Activated CD8-positive, alpha-beta T cell treated with anti-CD3 and anti-CD28 coated beads, Interleukin-2, amount 10 ng/mL, durations not matched to agents 7 days and 5 days (primary cell): ENCODE measurements at regions not wholly inside any gene's neighbourhood (a gene's known extent, or its start where the extent isn't known, plus 50 kb on each side); places are given as distances from the start of the nearest gene placed in this dataset.

Source experiments
- ATAC-seq: fragments of 150-1000 bp; cut with Tn5 transposase; one replicate; pipeline ENCODE4 v1.10.0; 2021; ENCODE audit warnings: moderate library complexity
- CTCF ChIA-PET: fragments of 350-600 bp; sonication (Branson Sonifier 250); formaldehyde crosslinking; loops from one replicate; lab custom pipeline; 2021; ENCODE audit warnings: antibody characterized with exemption; lab: Charles Lee
- POLR2A ChIA-PET: fragments of 350-600 bp; sonication (Branson Sonifier 250); formaldehyde crosslinking; loops from one replicate; lab custom pipeline; 2021; ENCODE audit warnings: antibody characterized with exemption; lab: Charles Lee
- DNase-seq: peaks from one replicate; pipeline ENCODE4 v3.0.0-alpha.2; 2020
- H3K27ac Mint-ChIP-seq: one replicate; pipeline ENCODE4 v1.8.0; 2021; ENCODE audit warnings: mild to moderate bottlenecking, mixed read lengths
- H3K27me3 Mint-ChIP-seq: one replicate; pipeline ENCODE4 v1.8.0; 2021; ENCODE audit warnings: low read depth, mixed read lengths
- H3K36me3 Mint-ChIP-seq: one replicate; pipeline ENCODE4 v1.8.0; 2021; ENCODE audit warnings: low read depth, mixed read lengths
- H3K4me1 Mint-ChIP-seq: one replicate; pipeline ENCODE4 v1.8.0; 2021; ENCODE audit warnings: low read depth, mixed read lengths
- H3K4me3 Mint-ChIP-seq: one replicate; pipeline ENCODE4 v1.8.0; 2021; ENCODE audit warnings: mild to moderate bottlenecking, mixed read lengths
- H3K9me3 Mint-ChIP-seq: one replicate; pipeline ENCODE4 v1.8.0; 2022; ENCODE audit warnings: mixed read lengths; ENCODE audit not compliant: insufficient read depth

DNA sequence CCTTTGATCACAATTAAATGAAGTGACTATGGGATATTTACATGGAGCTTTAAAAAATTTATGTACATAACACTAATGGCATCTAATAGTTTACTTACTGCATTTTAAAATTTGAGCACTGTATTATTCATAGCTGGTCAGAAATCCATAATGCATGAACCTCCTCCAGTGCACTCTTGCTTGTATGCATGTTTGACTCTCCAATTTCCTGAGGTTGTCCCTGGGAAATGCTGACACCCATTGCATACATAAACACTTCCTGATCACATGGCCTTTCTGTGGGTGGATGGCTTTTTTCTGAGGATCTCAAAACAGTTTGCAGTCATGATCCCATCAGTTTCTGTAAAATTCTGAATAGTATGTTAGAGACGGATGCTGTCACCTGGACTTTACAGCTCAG, 577.8 kb downstream of the REEP3 start:
- POLR2A ChIA-PET, result no interaction called here

GRCh38 chr10:64101606-64102263, 580.5 kb downstream of the REEP3 start:
- H3K9me3 Mint-ChIP-seq, result no peaks in the 10 kb centered on the region
- ChIA-PET CTCF (interaction anchor here (0.8 kb wide), 1 partner anchor 235 kb away, joined by 3 read pairs; no protein-coding TSS in a partner anchor), POLR2A (no interaction called here)
- no peaks in the 10 kb centered on the region for H3K27me3 Mint-ChIP-seq
- no peaks in the 10 kb centered on the region for H3K4me1 Mint-ChIP-seq
- no peak for ATAC-seq
- H3K4me3 Mint-ChIP-seq, result no peak overlapping the region
- H3K36me3 Mint-ChIP-seq, result no peaks in the 10 kb centered on the region
- no peak overlapping the region for H3K27ac Mint-ChIP-seq
- DNase-seq, result no peak

More for the DNA sequence above, 577.8 kb downstream of the REEP3 start:
- H3K4me1 Mint-ChIP-seq, result no peaks in the 10 kb centered on the region
- H3K36me3 Mint-ChIP-seq, result no peaks in the 10 kb centered on the region
- ATAC-seq (no peak), DNase-seq (no peak)
- H3K4me3 Mint-ChIP-seq, result no peak overlapping the region
- no peak overlapping the region for H3K27ac Mint-ChIP-seq
- H3K27me3 Mint-ChIP-seq, result no peaks in the 10 kb centered on the region
- CTCF ChIA-PET, result no interaction called here
- H3K9me3 Mint-ChIP-seq, result no peaks in the 10 kb centered on the region

DNA sequence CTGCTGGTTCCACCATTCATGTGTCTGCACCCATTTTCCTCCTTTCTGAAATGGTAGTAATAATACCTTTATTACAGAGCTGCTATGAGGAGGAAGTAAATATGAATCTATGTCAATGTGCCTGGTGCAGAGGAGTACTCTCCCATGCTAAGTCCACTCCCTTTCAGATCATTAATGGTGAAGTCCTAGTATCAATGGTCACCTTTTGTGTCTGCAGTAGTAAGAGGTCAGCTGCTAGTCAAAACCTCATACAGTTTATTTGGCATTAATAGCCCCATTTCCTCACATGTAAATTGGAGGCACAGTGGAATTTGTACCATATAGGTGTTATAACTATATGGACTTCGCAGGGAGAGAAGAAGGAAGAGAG, 581.0 kb downstream of the REEP3 start:
- Mint-ChIP-seq H3K4me1 (no peaks in the 10 kb centered on the region), H3K36me3 (no peaks in the 10 kb centered on the region), H3K4me3 (no peak overlapping the region), H3K9me3 (no peaks in the 10 kb centered on the region), H3K27ac (no peak overlapping the region), H3K27me3 (no peaks in the 10 kb centered on the region)
- no peak for DNase-seq
- no peak for ATAC-seq
- ChIA-PET CTCF (interaction anchor here (2.1 kb wide), 1 partner anchor 61 kb away, joined by 6 read pairs; no protein-coding TSS in a partner anchor), POLR2A (no interaction called here)

- ChIA-PET CTCF (interaction anchor here (2.1 kb wide), 1 partner anchor 61 kb away, joined by 6 read pairs; no protein-coding TSS in a partner anchor), POLR2A (no interaction called here)
Measured at GRCh38 chr10:64102916-64103315, 581.7 kb downstream of the REEP3 start.

DNA sequence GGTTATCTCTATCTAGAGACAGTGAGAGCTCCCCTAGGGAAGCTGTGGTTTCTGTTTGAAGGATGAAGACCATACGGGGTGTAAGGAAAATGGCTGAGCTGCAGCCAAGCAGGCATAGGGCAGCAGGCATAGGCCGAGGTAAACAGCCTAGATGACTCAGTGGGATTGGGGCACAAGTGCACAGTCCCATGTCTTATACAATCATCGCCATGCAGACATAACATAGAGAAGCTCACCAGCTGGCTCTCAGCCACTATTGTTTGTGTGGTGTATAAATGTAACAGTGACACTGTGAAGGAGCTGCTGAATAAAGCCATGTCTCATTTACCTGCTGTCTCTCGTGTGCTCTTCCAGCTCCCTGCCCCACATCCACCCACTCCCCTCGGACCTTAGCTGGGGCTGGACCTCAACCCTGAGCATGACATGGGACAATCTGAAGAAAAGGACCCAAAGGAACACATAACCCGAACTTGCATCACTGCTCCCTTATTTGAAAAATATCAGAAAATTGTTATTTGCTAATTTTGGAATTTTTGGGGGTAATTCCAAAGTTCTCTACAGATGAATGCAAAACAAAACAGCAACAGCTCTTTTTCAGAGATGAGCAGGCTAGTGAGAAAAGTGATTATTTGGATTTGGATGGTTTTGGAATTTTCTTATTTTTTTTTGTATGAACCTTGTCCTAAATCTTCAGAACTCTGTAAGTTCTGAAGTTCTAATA, 582.7 kb downstream of the REEP3 start:
- POLR2A ChIA-PET, result no interaction called here
- DNase-seq (no peak), ATAC-seq (no peak)
- H3K4me1 Mint-ChIP-seq, result no peaks in the 10 kb centered on the region
- H3K27me3 Mint-ChIP-seq, result no peaks in the 10 kb centered on the region
- no peak overlapping the region for H3K4me3 Mint-ChIP-seq
- no peak overlapping the region for H3K27ac Mint-ChIP-seq
- no peaks in the 10 kb centered on the region for H3K36me3 Mint-ChIP-seq
- no peaks in the 10 kb centered on the region for H3K9me3 Mint-ChIP-seq
- CTCF ChIA-PET, result interaction anchor here (2.1 kb wide), 1 partner anchor 62 kb away, joined by 6 read pairs; no protein-coding TSS in a partner anchor

More at GRCh38 chr10:64102916-64103315, 581.7 kb downstream of the REEP3 start:
- ATAC-seq, result no peak
- no peaks in the 10 kb centered on the region for H3K9me3 Mint-ChIP-seq
- no peaks in the 10 kb centered on the region for H3K4me1 Mint-ChIP-seq
- no peak overlapping the region for H3K27ac Mint-ChIP-seq
- no peak overlapping the region for H3K4me3 Mint-ChIP-seq
- DNase-seq, result no peak
- H3K36me3 Mint-ChIP-seq, result no peaks in the 10 kb centered on the region
- no peaks in the 10 kb centered on the region for H3K27me3 Mint-ChIP-seq

DNA sequence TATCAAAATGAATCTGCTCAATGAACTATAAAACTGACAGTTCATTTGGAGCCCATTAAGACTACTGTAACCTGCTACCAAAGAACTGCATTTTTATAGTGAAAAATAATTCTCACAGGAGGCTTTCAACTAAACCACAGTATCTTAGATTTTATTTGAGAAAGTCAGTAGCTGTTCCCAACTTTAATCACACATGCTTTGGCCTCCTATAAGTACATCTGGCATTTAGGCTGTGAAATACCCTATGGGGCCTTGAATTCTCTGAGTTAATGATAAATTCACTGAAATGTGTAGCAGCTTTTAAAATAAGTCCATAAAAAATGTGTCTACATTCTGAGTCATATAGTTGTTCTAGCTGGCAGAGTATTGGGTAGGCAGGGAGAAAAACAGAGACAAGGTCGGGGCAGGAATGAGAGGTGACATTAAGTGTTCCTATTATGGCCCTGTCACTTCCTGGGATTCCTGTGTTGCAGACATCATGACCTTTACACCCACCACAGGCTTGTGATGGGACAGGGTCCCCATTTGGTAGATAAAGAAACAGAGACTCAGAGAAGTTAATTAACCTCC, 588.8 kb downstream of the REEP3 start:
- Mint-ChIP-seq H3K4me1 (no peaks in the 10 kb centered on the region), H3K36me3 (no peaks in the 10 kb centered on the region), H3K27ac (no peak overlapping the region), H3K27me3 (no peaks in the 10 kb centered on the region), H3K4me3 (no peak overlapping the region), H3K9me3 (no peaks in the 10 kb centered on the region)
- no peak for ATAC-seq
- POLR2A ChIA-PET, result interaction anchor here (0.6 kb wide), 1 partner anchor 29 kb away, joined by 4 read pairs; no protein-coding TSS in a partner anchor
- CTCF ChIA-PET, result no interaction called here
- no peak for DNase-seq

DNA sequence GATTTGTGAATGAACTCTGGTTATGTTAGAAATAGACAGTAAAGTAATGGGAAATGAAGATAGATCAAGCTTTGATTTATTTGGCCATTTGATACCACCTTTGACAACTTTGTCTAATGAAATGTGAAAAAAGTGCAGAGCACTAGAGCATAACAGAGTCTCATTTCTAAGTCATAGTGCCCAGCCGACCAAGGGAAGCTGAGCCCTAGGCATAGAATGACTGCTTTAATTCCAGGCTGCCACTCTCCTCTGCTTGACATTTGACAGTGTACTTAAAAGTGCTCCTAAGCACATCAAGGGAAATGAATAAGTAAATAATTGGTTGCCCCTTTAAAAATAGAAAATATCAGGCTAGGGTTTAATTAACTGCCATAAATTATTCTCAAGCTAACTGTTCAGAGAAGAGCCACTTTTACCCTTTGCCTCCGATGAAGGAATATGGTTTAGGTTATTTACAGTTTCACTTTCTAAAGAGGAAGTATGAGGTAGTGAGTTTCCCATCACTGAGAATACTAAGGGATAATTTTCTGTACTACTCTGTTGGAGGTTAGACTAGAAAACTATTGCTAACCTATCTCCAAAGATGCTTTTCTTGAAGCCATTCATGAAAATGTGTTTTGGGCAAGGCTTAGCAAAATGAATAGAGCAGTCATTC, 591.6 kb downstream of the REEP3 start:
- CTCF ChIA-PET, result no interaction called here
- H3K9me3 Mint-ChIP-seq, result no peaks in the 10 kb centered on the region
- H3K4me1 Mint-ChIP-seq, result no peaks in the 10 kb centered on the region
- H3K4me3 Mint-ChIP-seq, result no peak overlapping the region
- DNase-seq, result no peak
- H3K27ac Mint-ChIP-seq, result no peak overlapping the region
- no peaks in the 10 kb centered on the region for H3K27me3 Mint-ChIP-seq
- no peaks in the 10 kb centered on the region for H3K36me3 Mint-ChIP-seq
- no peak for ATAC-seq
- POLR2A ChIA-PET, result no interaction called here

GRCh38 chr10:64113375-64113774, 592.2 kb downstream of the REEP3 start:
- no peaks in the 10 kb centered on the region for H3K4me1 Mint-ChIP-seq
- H3K4me3 Mint-ChIP-seq, result no peak overlapping the region
- H3K27me3 Mint-ChIP-seq, result no peaks in the 10 kb centered on the region
- POLR2A ChIA-PET, result no interaction called here
- H3K27ac Mint-ChIP-seq, result no peak overlapping the region
- ATAC-seq (no peak), DNase-seq (no peak)
- no peaks in the 10 kb centered on the region for H3K9me3 Mint-ChIP-seq
- H3K36me3 Mint-ChIP-seq, result no peaks in the 10 kb centered on the region
- CTCF ChIA-PET, result no interaction called here

DNA sequence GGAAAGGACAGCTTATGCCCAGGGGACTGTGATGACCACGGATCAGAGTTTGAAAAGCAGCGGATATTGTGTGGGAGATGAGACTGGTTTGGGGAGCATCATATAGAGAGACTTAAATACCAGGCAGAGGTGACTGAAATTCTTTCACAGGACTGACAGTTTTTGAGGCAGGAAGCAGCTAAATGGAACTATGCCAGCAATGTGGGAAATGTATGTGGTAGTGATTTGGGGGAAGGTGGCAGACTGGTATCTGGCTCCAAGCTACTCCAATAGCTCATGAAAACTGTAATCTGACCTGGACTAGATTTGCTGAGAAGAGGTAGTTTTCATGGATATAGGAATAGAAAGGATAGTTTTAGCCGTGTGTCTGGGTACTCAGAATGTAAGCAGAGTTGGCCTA, 592.6 kb downstream of the REEP3 start:
- POLR2A ChIA-PET, result no interaction called here
- no peak overlapping the region for H3K4me3 Mint-ChIP-seq
- no peak overlapping the region for H3K27ac Mint-ChIP-seq
- CTCF ChIA-PET, result no interaction called here
- no peaks in the 10 kb centered on the region for H3K4me1 Mint-ChIP-seq
- no peaks in the 10 kb centered on the region for H3K9me3 Mint-ChIP-seq
- no peaks in the 10 kb centered on the region for H3K27me3 Mint-ChIP-seq
- DNase-seq (no peak), ATAC-seq (no peak)
- no peaks in the 10 kb centered on the region for H3K36me3 Mint-ChIP-seq

GRCh38 chr10:64115471-64115870, 594.3 kb downstream of the REEP3 start:
- CTCF ChIA-PET, result no interaction called here
- Mint-ChIP-seq H3K27ac (no peak overlapping the region), H3K4me1 (no peaks in the 10 kb centered on the region)

DNA sequence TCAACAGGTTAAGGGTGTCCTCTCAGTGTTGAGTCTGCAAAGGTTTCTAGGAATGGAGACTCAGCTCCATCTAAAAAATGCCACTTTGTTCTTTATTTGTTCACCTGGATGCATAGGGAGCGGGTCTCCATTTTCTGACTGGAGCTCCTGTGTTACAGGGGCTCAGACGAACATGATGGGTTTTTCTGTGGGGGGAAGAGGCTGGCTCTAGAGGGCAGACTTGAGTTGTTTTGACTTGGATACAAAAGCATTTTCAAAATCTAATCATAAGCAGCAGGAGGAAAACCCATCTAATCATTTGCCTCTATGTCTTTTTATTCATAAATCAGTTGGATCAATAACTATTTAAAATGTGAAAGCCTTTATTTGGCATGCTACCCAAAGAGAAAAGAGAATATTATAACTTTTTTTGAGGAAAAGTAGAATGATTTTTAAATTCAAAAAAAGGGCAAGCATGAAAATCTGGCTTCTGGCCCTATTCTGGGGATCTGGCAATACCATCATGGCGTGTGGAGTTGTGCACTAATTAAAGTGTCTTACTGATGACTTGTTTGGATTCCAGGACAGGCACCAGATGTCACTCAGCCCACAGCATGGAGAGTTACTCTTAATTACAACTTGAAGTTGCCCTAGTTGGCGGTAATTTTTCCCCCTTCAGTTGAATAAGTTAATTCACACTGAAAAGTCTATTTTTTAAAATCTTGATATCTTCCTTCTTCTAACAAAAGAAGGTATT, 594.9 kb downstream of the REEP3 start:
- no peaks in the 10 kb centered on the region for H3K27me3 Mint-ChIP-seq
- DNase-seq, result no peak

More at GRCh38 chr10:64115471-64115870, 594.3 kb downstream of the REEP3 start:
- no peaks in the 10 kb centered on the region for H3K9me3 Mint-ChIP-seq
- DNase-seq (no peak), ATAC-seq (no peak)
- POLR2A ChIA-PET, result interaction anchor here (1.1 kb wide), 1 partner anchor 14 kb away, joined by 3 read pairs; no protein-coding TSS in a partner anchor
- H3K27me3 Mint-ChIP-seq, result no peaks in the 10 kb centered on the region
- no peaks in the 10 kb centered on the region for H3K36me3 Mint-ChIP-seq
- H3K4me3 Mint-ChIP-seq, result no peak overlapping the region

More for the DNA sequence above, 594.9 kb downstream of the REEP3 start:
- Mint-ChIP-seq H3K9me3 (no peaks in the 10 kb centered on the region), H3K27ac (no peak overlapping the region), H3K4me3 (no peak overlapping the region), H3K4me1 (no peaks in the 10 kb centered on the region), H3K36me3 (no peaks in the 10 kb centered on the region)
- ATAC-seq, result no peak
- POLR2A ChIA-PET, result no interaction called here
- CTCF ChIA-PET, result no interaction called here
